ENCODE measurements at regions not wholly inside any gene's neighbourhood (a gene's known extent, or its start where the extent isn't known, plus 50 kb on each side); places are given as distances from the start of the nearest gene placed in this dataset.

DNA sequence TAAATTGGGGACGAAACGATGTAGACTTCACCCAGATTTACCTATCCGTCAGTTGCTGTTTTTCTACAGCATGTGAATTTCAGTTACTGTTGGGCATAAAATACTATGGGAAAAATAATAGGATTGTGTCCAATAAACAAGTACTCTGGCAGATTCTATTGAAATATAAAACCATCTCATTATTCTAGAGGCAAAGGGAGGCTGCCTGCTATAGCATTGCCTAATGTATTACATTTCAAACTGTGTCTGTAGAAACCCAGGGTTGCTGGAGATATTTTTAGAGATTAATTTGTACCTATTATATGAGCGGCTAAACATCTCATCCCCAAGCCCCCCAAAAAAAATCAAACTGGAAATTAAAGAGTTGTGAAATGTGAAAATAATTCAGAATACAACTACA is 159.6 kb upstream of the IL12A start:
- H3K4me2 ChIP-seq (ENCODE audit: insufficient read depth, low read length, poor library complexity, severe bottlenecking): no peak overlapping the region
- no CpG with 5 or more reads among the region's 4 CpGs for WGBS, 2 donors (ENCODE audit: extremely low coverage in 2 of 2, insufficient read length in 2 of 2, insufficient replicate concordance in 1 of 2)
- DNase-seq (ENCODE audit: low spot score): no peak
- no peak overlapping the region for H3K9ac ChIP-seq (ENCODE audit: low read depth, low read length, poor library complexity)
- no peak overlapping the region for H3K18ac ChIP-seq (ENCODE audit: low read length)
- H2AK5ac ChIP-seq (ENCODE audit: low read depth, low read length): no peak overlapping the region
- H4K8ac ChIP-seq (ENCODE audit: low read depth, low read length): no peak overlapping the region
- H2BK5ac ChIP-seq (ENCODE audit: low read length): no peak overlapping the region
- no peak overlapping the region for H3K23ac ChIP-seq (ENCODE audit: low read depth, low read length, poor library complexity)
- H3K14ac ChIP-seq (ENCODE audit: low read length): no peak overlapping the region
- no peaks in the 10 kb centered on the region for H3K79me1 ChIP-seq (ENCODE audit: low read depth, low read length)
- H2BK12ac ChIP-seq (ENCODE audit: low read length): no peak overlapping the region
- H3K27me3 ChIP-seq (ENCODE audit: control insufficient read depth in 3 of 3, insufficient read depth in 3 of 3, low read depth in 1 of 3, low read length in 3 of 3): peaks cover 0 to 6% (median 0%) of the 10 kb centered on the region in 3 experiments
- no peak overlapping the region for H3K4ac ChIP-seq (ENCODE audit: low read length)
- H4K91ac ChIP-seq (ENCODE audit: low read depth, low read length, poor library complexity): no peak overlapping the region
- no peak overlapping the region for H3K4me3 ChIP-seq (ENCODE audit: low read length in 2 of 2)
- peaks cover 0 to 2% of the 10 kb centered on the region in 2 donors for H3K9me3 ChIP-seq (replicated peaks in 1 of 2; ENCODE audit: control insufficient read depth in 2 of 2, insufficient read depth in 1 of 2, low read depth in 1 of 2, low read length in 2 of 2)
- no peak overlapping the region for H2BK120ac ChIP-seq (ENCODE audit: low read depth, low read length)
- H3K4me1 ChIP-seq (ENCODE audit: control insufficient read depth in 2 of 2, insufficient read depth in 1 of 2, low read depth in 1 of 2, low read length in 2 of 2): no peaks in the 10 kb centered on the region
- H3K36me3 ChIP-seq (replicated peaks in 1 of 2; ENCODE audit: control insufficient read depth in 2 of 2, insufficient read depth in 2 of 2, low read length in 2 of 2): no peaks in the 10 kb centered on the region
- H2AFZ ChIP-seq (ENCODE audit: low read length): peak overlapping the region; percentile 5
- no peak overlapping the region for H3K27ac ChIP-seq (replicated peaks; ENCODE audit: low read length)
- no peak overlapping the region for H2BK15ac ChIP-seq (ENCODE audit: low read length)

DNA sequence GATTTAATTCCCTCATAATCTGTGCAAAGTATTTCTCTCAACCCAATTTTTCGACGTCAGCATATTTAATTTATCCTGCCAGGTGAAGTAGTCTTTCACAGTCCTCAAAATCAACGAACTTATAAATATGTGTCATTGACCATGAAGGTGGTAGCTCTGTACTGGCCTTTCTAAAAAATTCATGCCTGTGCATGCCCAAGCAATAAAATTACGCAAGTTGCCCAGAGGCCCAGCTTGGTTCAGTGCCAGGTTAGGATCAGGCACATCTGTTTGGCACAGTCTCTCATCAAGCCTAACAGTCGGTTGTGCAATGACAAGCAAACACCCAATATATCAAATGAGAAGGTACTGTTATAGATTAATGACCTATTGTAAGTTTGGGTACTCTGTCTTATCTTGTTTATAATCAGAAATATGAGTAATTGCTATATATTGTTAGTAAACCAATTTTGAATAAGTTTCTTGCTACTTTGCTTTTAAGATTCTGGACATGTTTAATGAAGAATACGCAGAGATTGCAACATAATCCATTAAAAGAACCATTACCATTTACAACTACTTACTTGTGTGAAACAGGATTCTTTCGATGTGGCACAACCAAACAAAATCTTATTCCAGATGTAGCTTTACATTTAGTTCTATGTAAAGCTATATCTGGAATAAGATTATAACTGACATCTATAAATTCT is 159.0 kb upstream of the IL12A start:
- Histone ChIP-seq H4K8ac (ENCODE audit: low read depth, low read length) (no peak overlapping the region), H3K4me1 (ENCODE audit: control insufficient read depth in 2 of 2, insufficient read depth in 1 of 2, low read depth in 1 of 2, low read length in 2 of 2) (no peaks in the 10 kb centered on the region), H2BK120ac (ENCODE audit: low read depth, low read length) (no peak overlapping the region), H3K9me3 (replicated peaks in 1 of 2; ENCODE audit: control insufficient read depth in 2 of 2, insufficient read depth in 1 of 2, low read depth in 1 of 2, low read length in 2 of 2) (peaks cover 0 to 2% of the 10 kb centered on the region in 2 donors), H2AFZ (ENCODE audit: low read length) (no peak overlapping the region), H2AK5ac (ENCODE audit: low read depth, low read length) (no peak overlapping the region), H3K23ac (ENCODE audit: low read depth, low read length, poor library complexity) (no peak overlapping the region), H3K27ac (replicated peaks; ENCODE audit: low read length) (no peak overlapping the region), H3K79me1 (ENCODE audit: low read depth, low read length) (no peaks in the 10 kb centered on the region), H3K18ac (ENCODE audit: low read length) (no peak overlapping the region), H3K4me2 (ENCODE audit: insufficient read depth, low read length, poor library complexity, severe bottlenecking) (no peak overlapping the region), H2BK15ac (ENCODE audit: low read length) (no peak overlapping the region), H3K4ac (ENCODE audit: low read length) (no peak overlapping the region), H4K91ac (ENCODE audit: low read depth, low read length, poor library complexity) (peak overlapping the region; percentile 22), H3K9ac (ENCODE audit: low read depth, low read length, poor library complexity) (no peak overlapping the region), H2BK12ac (ENCODE audit: low read length) (no peak overlapping the region), H3K27me3 (ENCODE audit: control insufficient read depth in 3 of 3, insufficient read depth in 3 of 3, low read depth in 1 of 3, low read length in 3 of 3) (peaks cover 0 to 6% (median 0%) of the 10 kb centered on the region in 3 experiments), H3K36me3 (replicated peaks in 1 of 2; ENCODE audit: control insufficient read depth in 2 of 2, insufficient read depth in 2 of 2, low read length in 2 of 2) (no peaks in the 10 kb centered on the region), H3K14ac (ENCODE audit: low read length) (no peak overlapping the region), H2BK5ac (ENCODE audit: low read length) (no peak overlapping the region), H3K4me3 (ENCODE audit: low read length in 2 of 2) (no peak overlapping the region)
- WGBS, 2 donors (ENCODE audit: extremely low coverage in 2 of 2, insufficient read length in 2 of 2, insufficient replicate concordance in 1 of 2): no CpG with 5 or more reads among the region's 7 CpGs
- no peak for DNase-seq (ENCODE audit: low spot score)

GRCh38 chr3:159830523-159831154 is 158.0 kb upstream of the IL12A start:
- Histone ChIP-seq H3K27ac (replicated peaks; ENCODE audit: low read length) (no peak overlapping the region), H3K9me3 (replicated peaks in 1 of 2; ENCODE audit: control insufficient read depth in 2 of 2, insufficient read depth in 1 of 2, low read depth in 1 of 2, low read length in 2 of 2) (peaks cover 0 to 2% of the 10 kb centered on the region in 2 donors), H3K36me3 (replicated peaks in 1 of 2; ENCODE audit: control insufficient read depth in 2 of 2, insufficient read depth in 2 of 2, low read length in 2 of 2) (no peaks in the 10 kb centered on the region), H4K8ac (ENCODE audit: low read depth, low read length) (no peak overlapping the region), H3K9ac (ENCODE audit: low read depth, low read length, poor library complexity) (no peak overlapping the region), H2AFZ (ENCODE audit: low read length) (no peak overlapping the region), H3K79me1 (ENCODE audit: low read depth, low read length) (no peaks in the 10 kb centered on the region), H3K18ac (ENCODE audit: low read length) (no peak overlapping the region), H2BK5ac (ENCODE audit: low read length) (no peak overlapping the region), H3K4ac (ENCODE audit: low read length) (no peak overlapping the region), H2BK120ac (ENCODE audit: low read depth, low read length) (no peak overlapping the region), H3K4me1 (ENCODE audit: control insufficient read depth in 2 of 2, insufficient read depth in 1 of 2, low read depth in 1 of 2, low read length in 2 of 2) (no peaks in the 10 kb centered on the region), H3K4me3 (ENCODE audit: low read length in 2 of 2) (no peak overlapping the region), H2BK15ac (ENCODE audit: low read length) (no peak overlapping the region), H3K23ac (ENCODE audit: low read depth, low read length, poor library complexity) (no peak overlapping the region), H3K4me2 (ENCODE audit: insufficient read depth, low read length, poor library complexity, severe bottlenecking) (no peak overlapping the region), H3K14ac (ENCODE audit: low read length) (no peak overlapping the region), H2BK12ac (ENCODE audit: low read length) (no peak overlapping the region), H3K27me3 (ENCODE audit: control insufficient read depth in 3 of 3, insufficient read depth in 3 of 3, low read depth in 1 of 3, low read length in 3 of 3) (peaks cover 0 to 6% (median 0%) of the 10 kb centered on the region in 3 experiments), H4K91ac (ENCODE audit: low read depth, low read length, poor library complexity) (no peak overlapping the region), H2AK5ac (ENCODE audit: low read depth, low read length) (no peak overlapping the region)
- WGBS, 2 donors (ENCODE audit: extremely low coverage in 2 of 2, insufficient read length in 2 of 2, insufficient replicate concordance in 1 of 2): no CpG with 5 or more reads among the region's 1 CpG
- no peak for DNase-seq (ENCODE audit: low spot score)

DNA sequence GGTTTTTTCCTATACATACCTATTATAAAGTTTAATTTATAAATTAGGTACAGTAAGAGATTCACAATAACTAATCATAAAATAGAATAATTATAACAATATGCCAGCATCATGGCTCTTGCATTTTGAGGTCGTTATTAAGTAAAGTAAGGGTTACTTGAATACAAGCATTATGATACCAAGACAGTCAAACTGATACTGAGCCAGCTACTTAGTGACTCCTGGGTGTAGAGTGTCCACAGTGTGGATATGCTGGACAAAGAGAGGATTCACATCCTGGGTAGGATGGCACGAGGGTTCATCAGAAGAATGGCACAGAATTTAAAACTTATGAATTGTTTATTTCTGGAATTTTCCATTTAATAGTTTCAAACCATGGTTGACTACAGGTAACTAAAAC is 157.2 kb upstream of the IL12A start:
- no peak for DNase-seq (ENCODE audit: low spot score)
- Histone ChIP-seq H3K4ac (ENCODE audit: low read length) (no peak overlapping the region), H2BK120ac (ENCODE audit: low read depth, low read length) (no peak overlapping the region), H2BK12ac (ENCODE audit: low read length) (no peak overlapping the region), H3K4me3 (ENCODE audit: low read length in 2 of 2) (no peak overlapping the region), H4K8ac (ENCODE audit: low read depth, low read length) (no peak overlapping the region), H4K91ac (ENCODE audit: low read depth, low read length, poor library complexity) (no peak overlapping the region), H2BK15ac (ENCODE audit: low read length) (no peak overlapping the region), H3K27ac (replicated peaks; ENCODE audit: low read length) (no peak overlapping the region), H3K27me3 (ENCODE audit: control insufficient read depth in 3 of 3, insufficient read depth in 3 of 3, low read depth in 1 of 3, low read length in 3 of 3) (no peaks in the 10 kb centered on the region), H3K4me1 (ENCODE audit: control insufficient read depth in 2 of 2, insufficient read depth in 1 of 2, low read depth in 1 of 2, low read length in 2 of 2) (no peaks in the 10 kb centered on the region), H2BK5ac (ENCODE audit: low read length) (no peak overlapping the region), H3K9me3 (replicated peaks in 1 of 2; ENCODE audit: control insufficient read depth in 2 of 2, insufficient read depth in 1 of 2, low read depth in 1 of 2, low read length in 2 of 2) (peaks cover 0 to 2% of the 10 kb centered on the region in 2 donors), H3K18ac (ENCODE audit: low read length) (no peak overlapping the region), H3K14ac (ENCODE audit: low read length) (no peak overlapping the region), H3K4me2 (ENCODE audit: insufficient read depth, low read length, poor library complexity, severe bottlenecking) (no peak overlapping the region), H3K9ac (ENCODE audit: low read depth, low read length, poor library complexity) (no peak overlapping the region), H3K23ac (ENCODE audit: low read depth, low read length, poor library complexity) (no peak overlapping the region), H2AK5ac (ENCODE audit: low read depth, low read length) (no peak overlapping the region), H3K79me1 (ENCODE audit: low read depth, low read length) (no peaks in the 10 kb centered on the region), H2AFZ (ENCODE audit: low read length) (no peak overlapping the region), H3K36me3 (replicated peaks in 1 of 2; ENCODE audit: control insufficient read depth in 2 of 2, insufficient read depth in 2 of 2, low read length in 2 of 2) (no peaks in the 10 kb centered on the region)
- WGBS, 2 donors (ENCODE audit: extremely low coverage in 2 of 2, insufficient read length in 2 of 2, insufficient replicate concordance in 1 of 2): no CpG with 5 or more reads among the region's 2 CpGs

All from neuronal stem cell (in vitro differentiated cells).